ENCODE measurements at regions not wholly inside any gene's neighbourhood (a gene's known extent, or its start where the extent isn't known, plus 50 kb on each side); places are given as distances from the start of the nearest gene placed in this dataset.

DNA sequence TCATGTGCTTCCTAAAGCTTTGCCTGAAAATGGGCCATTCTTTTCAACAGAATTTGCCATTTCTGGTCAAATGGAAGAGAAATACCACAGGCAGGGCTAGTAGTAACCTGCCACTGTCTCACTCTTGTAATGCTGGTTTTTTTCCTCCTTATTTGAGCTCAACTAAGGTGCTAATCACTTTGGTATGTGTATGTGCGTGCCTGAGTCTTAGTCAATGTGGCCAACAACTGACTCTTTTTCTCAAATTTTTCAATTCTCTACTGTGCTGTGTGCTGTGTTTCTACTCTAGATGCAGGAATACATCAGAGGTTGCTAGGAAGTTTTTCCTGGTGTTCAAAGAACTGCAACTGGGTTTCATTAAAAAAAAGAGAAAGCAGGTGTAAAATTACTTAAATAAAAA, 870.2 kb downstream of the EFNB2 start:
- TF ChIP-seq, protein P1, sequence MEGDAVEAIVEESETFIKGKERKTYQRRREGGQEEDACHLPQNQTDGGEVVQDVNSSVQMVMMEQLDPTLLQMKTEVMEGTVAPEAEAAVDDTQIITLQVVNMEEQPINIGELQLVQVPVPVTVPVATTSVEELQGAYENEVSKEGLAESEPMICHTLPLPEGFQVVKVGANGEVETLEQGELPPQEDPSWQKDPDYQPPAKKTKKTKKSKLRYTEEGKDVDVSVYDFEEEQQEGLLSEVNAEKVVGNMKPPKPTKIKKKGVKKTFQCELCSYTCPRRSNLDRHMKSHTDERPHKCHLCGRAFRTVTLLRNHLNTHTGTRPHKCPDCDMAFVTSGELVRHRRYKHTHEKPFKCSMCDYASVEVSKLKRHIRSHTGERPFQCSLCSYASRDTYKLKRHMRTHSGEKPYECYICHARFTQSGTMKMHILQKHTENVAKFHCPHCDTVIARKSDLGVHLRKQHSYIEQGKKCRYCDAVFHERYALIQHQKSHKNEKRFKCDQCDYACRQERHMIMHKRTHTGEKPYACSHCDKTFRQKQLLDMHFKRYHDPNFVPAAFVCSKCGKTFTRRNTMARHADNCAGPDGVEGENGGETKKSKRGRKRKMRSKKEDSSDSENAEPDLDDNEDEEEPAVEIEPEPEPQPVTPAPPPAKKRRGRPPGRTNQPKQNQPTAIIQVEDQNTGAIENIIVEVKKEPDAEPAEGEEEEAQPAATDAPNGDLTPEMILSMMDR (IDR thresholded peaks at IDR 0.05; ENCODE audit: low read length): no peak
- no peak for TF ChIP-seq EZH2 (IDR thresholded peaks at IDR 0.05; ENCODE audit: borderline replicate concordance, low read length)
